HG03025 (cell line): ENCODE measurements at regions not wholly inside any gene's neighbourhood (a gene's known extent, or its start where the extent isn't known, plus 50 kb on each side); places are given as distances from the start of the nearest gene placed in this dataset.

Source experiments
- ATAC-seq: cut with Tn5 transposase; IDR thresholded peaks from one replicate; pipeline ENCODE4 v1.9.1; 2021; ENCODE audit warnings: mild to moderate bottlenecking, moderate library complexity; ENCODE audit not compliant: unreplicated experiment, low FRiP score

- no peak for ATAC-seq
Measured at GRCh38 chr16:86663685-86664521, 85.6 kb downstream of the FOXL1 start.

- no peak for ATAC-seq
Measured at GRCh38 chr16:86664522-86665318, 86.4 kb downstream of the FOXL1 start.

- ATAC-seq = no peak
Measured at GRCh38 chr16:86665319-86665675, 86.9 kb downstream of the FOXL1 start.

- ATAC-seq = no peak
Measured at GRCh38 chr16:86665929-86666328, 87.6 kb downstream of the FOXL1 start.

GRCh38 chr16:86667035-86667434, 88.7 kb downstream of the FOXL1 start:
- ATAC-seq = no peak

- ATAC-seq = no peak
Measured at GRCh38 chr16:86668136-86668910, 90.0 kb downstream of the FOXL1 start.

GRCh38 chr16:86669285-86669805, 91.0 kb downstream of the FOXL1 start:
- ATAC-seq = no peak

GRCh38 chr16:86669937-86670749, 91.8 kb downstream of the FOXL1 start:
- ATAC-seq = no peak

- ATAC-seq = no peak
Measured at GRCh38 chr16:86670750-86671234, 92.4 kb downstream of the FOXL1 start.

- no peak for ATAC-seq
Measured at GRCh38 chr16:86671486-86672178, 93.3 kb downstream of the FOXL1 start.

GRCh38 chr16:86672179-86672863, 94.0 kb downstream of the FOXL1 start:
- no peak for ATAC-seq

GRCh38 chr16:86673090-86673955, 95.0 kb downstream of the FOXL1 start:
- ATAC-seq = no peak

- no peak for ATAC-seq
Measured at GRCh38 chr16:86673956-86674453, 95.7 kb downstream of the FOXL1 start.

- no peak for ATAC-seq
Measured at GRCh38 chr16:86676254-86676670, 97.9 kb downstream of the FOXL1 start.

- ATAC-seq = no peak
Measured at GRCh38 chr16:86679490-86679889, 101.1 kb downstream of the FOXL1 start.

- no peak for ATAC-seq
Measured at GRCh38 chr16:86680162-86680561, 101.8 kb downstream of the FOXL1 start.

- ATAC-seq = no peak
Measured at GRCh38 chr16:86680661-86681030, 102.3 kb downstream of the FOXL1 start.
